Chondrocyte (in vitro differentiated cells): ENCODE measurements at regions not wholly inside any gene's neighbourhood (a gene's known extent, or its start where the extent isn't known, plus 50 kb on each side); places are given as distances from the start of the nearest gene placed in this dataset.

Source experiments
- DNase-seq: peaks from one replicate; pipeline ENCODE4 v3.0.0; 2021; ENCODE audit warnings: mixed read lengths, low spot score
- H3K27ac Mint-ChIP-seq: one replicate; pipeline ENCODE4 v1.8.0; 2021; ENCODE audit warnings: mild to moderate bottlenecking, moderate library complexity, mixed read lengths; ENCODE audit not compliant: unreplicated experiment
- H3K27me3 Mint-ChIP-seq: 2 replicates; pipeline ENCODE4 v1.8.0; 2021; ENCODE audit warnings: low read depth, mixed read lengths
- H3K36me3 Mint-ChIP-seq: 2 replicates; pipeline ENCODE4 v1.8.0; 2021; ENCODE audit warnings: low read depth, mixed read lengths
- H3K4me1 Mint-ChIP-seq: 2 replicates; pipeline ENCODE4 v1.8.0; 2021; ENCODE audit warnings: low read depth, mild to moderate bottlenecking, mixed read lengths
- H3K4me3 Mint-ChIP-seq: one replicate; pipeline ENCODE4 v1.8.0; 2021; ENCODE audit warnings: mild to moderate bottlenecking, moderate library complexity, mixed read lengths; ENCODE audit not compliant: unreplicated experiment
- H3K9me3 Mint-ChIP-seq: 2 replicates; pipeline ENCODE4 v1.8.0; 2021; ENCODE audit warnings: low read depth, mixed read lengths
- CTCF ChIP-seq: fragments of 200-600 bp; sonication (generic); IDR thresholded peaks from 2 replicates; pipeline ENCODE4 v1.5.0; 2021; ENCODE audit warnings: antibody characterized with exemption, mild to moderate bottlenecking, moderate library complexity

- no peak overlapping the region for H3K4me3 Mint-ChIP-seq
- H3K27me3 Mint-ChIP-seq: no peaks in the 10 kb centered on the region
- H3K27ac Mint-ChIP-seq: no peak overlapping the region
- no peak for TF ChIP-seq CTCF
- H3K9me3 Mint-ChIP-seq: peaks cover 33% of the 10 kb centered on the region
- H3K36me3 Mint-ChIP-seq: no peaks in the 10 kb centered on the region
- H3K4me1 Mint-ChIP-seq: no peaks in the 10 kb centered on the region
- peak; percentile 79 for DNase-seq
These were observed 208.4 kb upstream of the TCERG1L start for GRCh38 chr10:131519723-131520605.

- peaks cover 26% of the 10 kb centered on the region for H3K9me3 Mint-ChIP-seq
- no peaks in the 10 kb centered on the region for H3K36me3 Mint-ChIP-seq
- no peaks in the 10 kb centered on the region for H3K27me3 Mint-ChIP-seq
- no peak overlapping the region for H3K27ac Mint-ChIP-seq
- TF ChIP-seq CTCF: no peak
- DNase-seq: no peak
- no peak overlapping the region for H3K4me3 Mint-ChIP-seq
- H3K4me1 Mint-ChIP-seq: no peaks in the 10 kb centered on the region
These were observed 220.0 kb upstream of the TCERG1L start for GRCh38 chr10:131531265-131532190.

DNA sequence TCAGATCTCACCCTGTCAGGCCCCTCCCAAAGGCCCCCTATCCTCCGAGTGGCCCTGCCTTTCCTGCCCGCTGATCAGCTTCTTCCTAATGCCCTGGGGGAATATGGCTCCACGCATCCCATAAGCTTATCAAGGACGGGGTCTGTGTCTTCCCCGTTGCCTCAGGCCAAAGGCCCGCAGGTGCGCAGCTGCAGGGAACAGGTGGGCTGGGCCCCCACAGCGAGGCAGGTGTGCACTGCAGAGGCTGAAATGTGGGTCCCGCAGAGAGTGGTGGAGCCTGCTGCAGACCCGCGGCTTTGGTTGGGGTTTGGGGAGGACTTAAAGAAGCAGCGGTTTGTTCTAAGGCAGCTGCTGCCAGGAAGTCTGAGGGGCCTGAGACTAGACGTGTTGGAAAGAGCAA lies 220.8 kb upstream of the TCERG1L start:
- Mint-ChIP-seq H3K27me3 (no peaks in the 10 kb centered on the region), H3K36me3 (no peaks in the 10 kb centered on the region), H3K4me3 (no peak overlapping the region), H3K9me3 (peaks cover 20% of the 10 kb centered on the region), H3K27ac (no peak overlapping the region), H3K4me1 (no peaks in the 10 kb centered on the region)
- no peak for DNase-seq
- no peak for TF ChIP-seq CTCF

- Mint-ChIP-seq H3K27ac (no peak overlapping the region), H3K4me3 (no peak overlapping the region), H3K27me3 (no peaks in the 10 kb centered on the region), H3K9me3 (peaks cover 18% of the 10 kb centered on the region), H3K36me3 (no peaks in the 10 kb centered on the region), H3K4me1 (no peaks in the 10 kb centered on the region)
- DNase-seq: no peak
- no peak for TF ChIP-seq CTCF
These were observed 221.3 kb upstream of the TCERG1L start for GRCh38 chr10:131532745-131533341.
